M059J (cell line): ENCODE measurements at regions not wholly inside any gene's neighbourhood (a gene's known extent, or its start where the extent isn't known, plus 50 kb on each side); places are given as distances from the start of the nearest gene placed in this dataset.
A peak's percentile ranks its signal among the peaks of the same experiment; 100 is the strongest.

Experiments used
- DNase-seq: peaks from one replicate; pipeline ENCODE4 v3.0.0-alpha.2; 2012; ENCODE audit warnings: low read depth

DNA sequence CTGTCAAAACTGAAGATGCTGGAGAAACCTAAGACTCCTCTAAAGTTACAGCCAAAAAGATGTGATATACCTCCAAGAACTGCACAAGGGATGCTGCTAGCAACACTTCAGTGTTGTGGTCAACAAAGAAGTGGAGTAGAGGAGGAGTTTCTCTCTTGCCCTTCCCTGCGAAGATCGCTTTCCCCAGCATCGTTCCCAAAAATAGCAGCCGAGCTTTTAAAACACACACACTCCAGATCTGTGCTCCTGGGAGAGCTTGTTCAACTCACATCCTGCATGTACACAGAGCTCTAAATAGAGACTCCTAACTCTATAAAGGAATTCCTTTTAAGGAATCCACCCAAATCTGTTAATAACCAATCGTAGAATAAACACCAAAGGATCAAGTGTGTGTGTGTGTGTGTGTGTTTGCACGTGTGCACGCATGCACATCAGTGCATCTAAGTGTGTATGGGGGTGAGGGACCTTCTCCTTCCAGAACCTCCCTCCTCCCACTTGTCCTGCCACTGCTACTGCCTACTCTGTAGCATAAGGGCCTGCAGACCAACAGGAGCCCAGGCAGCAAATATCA lies 58.5 kb downstream of the PSMG1 start:
- no peak for DNase-seq

DNA sequence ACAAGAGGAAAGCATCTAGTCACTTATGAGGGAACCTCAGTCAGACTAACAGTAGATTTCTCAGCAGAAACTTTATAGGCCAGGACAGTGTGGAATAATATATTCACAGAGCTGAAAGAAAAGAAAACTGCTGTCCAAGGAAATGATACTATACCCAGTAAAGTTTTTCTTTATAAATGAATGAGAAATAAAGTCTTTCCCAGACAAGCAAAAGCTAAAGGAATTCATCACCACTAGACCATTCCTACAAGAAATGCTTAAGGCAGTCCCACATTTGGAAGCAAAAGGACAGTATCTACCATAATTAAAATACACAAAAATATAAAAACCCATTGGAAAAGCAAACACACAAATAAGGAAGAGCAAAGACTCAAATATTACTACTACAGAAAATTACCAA lies 59.9 kb downstream of the PSMG1 start:
- DNase-seq, result no peak

DNA sequence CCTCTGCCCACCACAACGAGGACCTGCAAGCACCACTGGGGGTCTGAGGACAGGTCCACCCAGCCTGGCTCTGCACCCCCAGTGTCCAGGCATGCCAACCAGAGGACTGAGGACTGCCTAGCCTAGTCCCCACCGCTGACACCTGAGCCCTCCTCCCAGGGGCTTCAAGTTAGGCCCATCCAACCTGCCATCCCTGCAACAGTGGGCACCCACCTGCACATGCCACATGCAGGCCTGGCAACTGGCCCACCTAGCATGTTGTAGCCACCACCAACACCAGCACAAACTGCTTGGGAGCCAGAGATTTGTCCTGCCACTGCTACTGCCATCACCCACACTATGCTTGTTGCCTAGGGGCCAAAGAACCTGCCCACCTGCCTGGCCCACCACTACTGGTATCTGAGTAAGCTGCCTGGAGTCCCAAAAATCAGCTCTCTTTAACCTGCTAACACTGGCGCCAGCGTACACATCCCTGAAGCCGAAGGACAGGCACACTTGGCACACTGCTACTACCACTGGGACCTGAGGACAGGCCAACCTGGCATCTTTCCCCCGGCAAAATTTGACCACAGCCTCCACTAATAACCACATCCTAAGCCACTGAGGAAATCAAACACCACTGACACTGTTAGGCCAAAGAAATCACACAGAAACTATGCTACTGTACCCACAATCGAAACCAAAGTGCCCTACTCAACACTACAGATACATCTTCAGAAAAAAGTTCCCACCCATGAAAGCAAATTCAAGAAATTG lies 61.5 kb downstream of the PSMG1 start:
- DNase-seq, result peak; percentile 93

DNA sequence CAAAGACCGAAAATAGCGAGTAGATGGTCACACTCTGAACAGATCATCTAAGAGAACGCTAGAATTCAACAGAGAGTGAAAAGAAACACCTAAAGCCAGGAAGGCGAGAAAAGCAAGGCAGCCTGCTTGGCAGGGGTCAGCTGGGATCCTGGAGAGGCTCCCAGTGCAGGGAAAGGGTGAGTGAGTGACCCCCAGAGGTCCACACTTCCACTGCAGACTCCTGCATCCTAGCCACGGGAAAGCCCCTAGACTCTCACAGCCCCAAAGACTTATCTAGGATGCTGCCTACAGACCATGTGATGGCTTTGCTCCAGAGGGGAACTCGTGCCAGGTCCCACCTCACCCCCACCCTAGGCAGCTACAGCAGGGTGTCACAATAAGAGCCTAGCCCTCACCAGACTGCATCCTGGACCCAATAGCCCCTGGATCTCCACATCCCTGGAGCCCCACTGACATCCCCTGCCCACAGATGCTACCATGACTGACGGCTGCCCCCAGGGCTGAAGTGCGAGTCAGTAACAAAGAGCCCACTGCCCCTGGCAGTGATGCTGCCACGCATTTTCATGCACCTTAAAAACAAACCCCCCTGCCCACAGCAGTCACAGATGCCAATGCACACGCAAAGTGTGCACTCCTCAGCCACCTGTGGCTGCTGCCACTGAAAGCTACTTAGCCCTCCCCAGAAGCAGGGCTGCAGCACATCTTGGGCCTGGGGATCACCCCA lies 62.2 kb downstream of the PSMG1 start:
- no peak for DNase-seq

DNA sequence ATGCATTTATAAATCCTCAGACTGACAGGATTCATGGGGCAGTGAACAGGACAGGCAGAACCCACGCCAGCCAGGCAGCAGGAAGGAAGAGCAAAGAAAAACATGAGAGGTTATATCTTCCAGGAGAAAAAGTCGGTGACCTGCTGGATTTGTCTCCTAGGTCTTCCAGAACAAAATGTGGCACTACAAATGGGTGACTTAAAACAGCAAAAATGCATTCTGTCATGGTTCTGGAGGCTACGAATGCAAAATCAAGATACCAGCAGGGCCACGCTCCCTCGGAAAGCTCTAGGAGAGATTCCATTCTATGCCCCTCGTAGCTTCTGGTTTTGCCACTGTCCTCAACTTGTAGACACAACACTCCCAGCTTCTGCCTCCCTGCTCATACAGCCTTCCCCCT lies 63.4 kb downstream of the PSMG1 start:
- DNase-seq, result no peak

DNA sequence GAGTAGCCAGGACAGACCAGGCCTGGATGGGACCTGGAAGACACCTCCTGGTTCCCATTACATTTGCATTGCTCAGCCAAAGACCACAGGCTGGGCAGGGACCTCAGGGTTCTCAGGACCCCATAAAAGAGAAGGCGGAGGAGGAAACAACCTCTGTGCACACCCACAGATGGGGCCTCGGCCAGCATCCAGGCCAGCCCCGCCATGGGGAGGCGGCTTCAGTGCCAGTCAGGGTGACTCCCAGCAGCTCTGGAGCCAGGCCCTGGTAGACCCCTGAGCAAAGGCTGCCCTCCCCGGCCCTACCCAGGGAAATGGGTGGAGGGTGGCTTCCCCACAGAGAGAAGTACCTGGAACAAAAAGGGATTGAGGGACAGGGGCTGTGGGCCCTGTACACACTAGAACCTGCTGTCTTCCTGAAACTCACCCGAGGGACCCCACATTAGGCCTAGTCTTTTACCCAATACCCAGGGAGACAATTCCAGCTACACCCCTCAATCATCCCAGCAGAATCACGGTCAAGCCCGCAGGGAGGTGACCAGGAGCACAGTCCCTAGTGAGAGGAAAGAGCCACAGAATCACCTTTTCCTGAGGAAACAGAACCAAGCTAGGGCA lies 64.5 kb downstream of the PSMG1 start:
- no peak for DNase-seq

DNA sequence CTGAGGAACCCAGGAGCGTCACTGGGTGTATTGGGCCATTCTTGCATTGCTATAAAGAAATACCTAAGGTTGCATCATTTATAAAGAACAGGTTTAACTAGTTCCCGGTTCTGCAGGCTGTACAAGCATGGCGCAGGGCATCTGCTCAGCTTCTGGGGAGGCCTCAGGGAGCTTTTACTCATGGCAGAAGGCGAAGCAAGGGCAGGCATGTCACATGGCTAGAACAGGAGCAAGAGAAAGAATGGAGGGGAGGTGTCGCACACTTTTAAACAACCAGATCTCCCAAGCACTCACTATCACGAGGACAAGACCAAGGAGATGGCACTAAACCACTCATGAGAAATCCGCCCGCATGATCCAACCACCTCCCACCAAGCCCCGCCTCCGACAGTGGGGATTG lies 65.2 kb downstream of the PSMG1 start:
- no peak for DNase-seq

DNA sequence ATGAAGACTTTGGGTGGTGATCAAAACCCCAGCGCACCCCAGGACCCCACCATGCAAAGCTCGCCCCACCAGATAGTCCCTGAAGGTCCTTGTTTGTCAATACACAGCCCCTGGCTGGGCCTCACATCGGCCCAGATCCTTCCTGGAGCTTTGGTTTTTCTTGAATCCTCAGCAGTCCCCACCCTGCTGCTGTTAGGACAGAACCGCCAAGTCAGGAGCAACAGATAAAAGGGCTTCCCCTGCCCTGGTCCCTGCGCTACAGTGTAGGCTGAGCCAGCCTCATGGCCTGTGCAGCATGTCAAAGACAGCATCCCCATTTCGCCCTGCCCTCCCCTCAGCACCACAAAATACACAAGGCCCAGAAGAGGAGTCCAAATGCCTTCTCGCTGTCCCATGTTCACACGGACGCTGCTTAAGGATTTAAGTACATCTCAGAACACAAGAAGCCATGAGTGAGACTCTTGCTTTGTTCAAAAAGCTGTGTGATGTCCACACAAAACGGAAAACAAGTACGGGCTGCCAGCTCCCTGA lies 65.7 kb downstream of the PSMG1 start:
- no peak for DNase-seq

DNA sequence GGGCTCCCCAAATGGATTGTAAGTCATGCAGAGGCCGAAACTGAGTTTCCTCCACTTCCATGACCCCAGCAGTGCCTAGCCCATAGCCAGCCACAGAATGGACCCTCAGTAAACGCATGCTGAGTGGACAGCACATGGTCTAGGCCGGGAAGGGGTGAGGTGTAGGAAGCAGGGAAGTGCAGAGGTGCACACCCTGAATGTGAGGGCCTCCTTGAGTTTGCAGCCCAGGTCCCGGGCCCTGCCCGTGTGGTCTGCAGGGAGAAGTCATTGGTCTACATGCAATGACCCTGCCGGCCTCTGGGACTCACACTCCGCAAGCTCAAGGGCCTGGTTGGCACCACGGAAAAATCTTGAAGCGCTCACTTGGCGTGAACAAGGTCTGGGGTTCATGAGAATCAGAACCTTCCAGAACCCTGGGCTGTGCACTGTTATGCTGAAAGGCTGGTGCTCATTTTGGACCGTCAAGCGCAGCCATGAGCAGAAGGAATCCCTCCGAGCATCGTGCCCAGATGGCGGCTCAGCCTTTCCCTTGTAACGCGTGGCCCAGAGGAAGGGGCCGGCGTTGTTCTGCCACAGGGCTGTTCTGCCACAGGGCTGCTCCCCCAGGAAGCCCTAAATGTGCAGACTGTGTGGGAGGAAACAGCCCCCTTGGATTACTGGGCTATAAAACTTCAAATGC lies 66.4 kb downstream of the PSMG1 start:
- no peak for DNase-seq

DNA sequence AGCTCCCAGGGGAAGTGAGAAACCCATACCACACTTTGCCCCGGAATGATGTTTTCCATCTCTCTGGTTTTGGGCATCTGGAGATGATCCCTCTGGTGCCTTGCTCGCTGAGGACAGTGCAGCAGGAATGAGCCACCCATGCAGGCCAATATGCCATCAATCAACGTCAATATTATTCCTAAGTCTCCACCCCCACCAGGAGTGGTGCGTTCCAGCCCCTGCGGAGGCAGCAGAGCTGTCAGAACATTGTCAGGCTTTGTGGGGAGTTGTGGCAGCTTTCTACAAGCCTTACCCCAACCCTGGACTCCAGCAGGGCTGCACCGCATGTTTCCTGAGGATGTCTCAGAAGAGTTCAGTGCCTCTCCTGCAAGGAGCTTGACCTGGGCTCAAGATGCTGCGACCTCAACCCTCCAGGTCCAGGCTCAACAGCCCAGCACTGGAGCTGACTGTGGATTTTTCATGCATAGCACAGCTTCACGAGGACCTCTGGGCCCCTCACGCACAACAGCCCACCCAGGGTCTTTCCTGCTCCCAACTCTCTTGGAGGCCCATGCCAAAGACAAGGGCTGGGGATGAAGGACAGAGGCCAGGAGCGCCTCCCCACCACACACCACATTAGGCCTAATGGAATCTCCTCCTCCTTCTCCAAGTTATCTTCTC lies 67.5 kb downstream of the PSMG1 start:
- DNase-seq, result peak; percentile 50

DNA sequence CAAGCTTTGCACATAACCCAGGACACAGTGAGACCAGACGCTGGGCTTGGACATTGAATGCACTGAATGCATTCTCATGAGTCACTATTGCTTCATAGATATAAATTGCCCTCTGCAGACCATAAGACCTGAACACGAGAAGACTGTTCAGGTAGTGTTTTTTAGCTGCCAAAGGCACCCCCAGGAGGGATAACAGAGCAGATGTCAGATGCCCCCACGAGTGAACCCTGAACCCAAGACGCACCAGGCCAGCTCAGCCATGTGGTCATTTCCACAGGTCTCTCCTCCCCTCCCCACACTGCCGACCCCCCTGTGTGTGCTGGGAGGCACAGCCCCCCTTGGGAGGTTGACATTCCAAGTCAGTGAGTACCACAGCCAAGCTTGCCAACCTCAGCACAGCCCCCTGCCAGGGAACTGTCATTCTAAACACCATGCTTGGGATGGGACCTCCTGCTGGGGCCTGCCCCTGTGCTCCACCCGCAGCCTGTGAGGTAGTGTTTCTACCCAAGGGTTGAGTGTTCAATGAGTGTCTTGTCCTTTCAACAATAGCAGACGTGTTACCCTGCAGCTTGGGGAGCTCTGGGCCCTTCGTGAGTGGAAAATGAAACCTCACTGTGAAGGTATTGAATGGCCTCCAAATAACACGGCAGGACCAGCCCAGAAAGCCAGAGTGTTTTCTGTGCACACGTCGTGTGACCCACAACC lies 68.2 kb downstream of the PSMG1 start:
- DNase-seq, result peak; percentile 82

DNA sequence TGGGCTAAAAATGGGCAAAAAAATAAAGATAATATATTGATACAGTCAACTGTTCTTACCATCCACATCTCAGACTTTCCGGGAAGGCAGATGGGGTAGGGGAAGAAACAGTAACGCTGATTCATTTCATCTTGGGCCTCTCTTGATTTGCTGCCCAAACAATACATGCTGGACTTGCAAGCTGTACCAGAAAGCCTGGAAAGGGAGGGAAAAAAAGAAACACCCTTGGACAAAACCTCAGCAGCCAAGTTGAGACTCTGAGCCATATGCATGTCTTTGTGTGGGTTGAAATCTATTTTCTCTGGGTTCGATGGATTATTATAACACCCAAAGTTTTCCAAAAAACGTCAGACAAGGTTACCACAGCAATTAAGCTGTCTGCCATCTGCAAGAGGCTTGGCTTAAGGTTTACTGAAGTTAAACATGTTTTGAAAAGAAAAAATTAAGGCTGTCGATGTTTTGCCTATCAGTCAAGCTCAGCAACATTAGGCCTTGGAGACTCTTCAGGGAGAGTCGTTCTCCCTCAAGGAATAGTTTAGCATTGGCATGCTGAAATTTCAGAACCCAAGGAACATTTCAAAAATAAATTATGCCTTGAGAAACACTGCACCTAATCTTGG lies 71.2 kb downstream of the PSMG1 start:
- no peak for DNase-seq

DNA sequence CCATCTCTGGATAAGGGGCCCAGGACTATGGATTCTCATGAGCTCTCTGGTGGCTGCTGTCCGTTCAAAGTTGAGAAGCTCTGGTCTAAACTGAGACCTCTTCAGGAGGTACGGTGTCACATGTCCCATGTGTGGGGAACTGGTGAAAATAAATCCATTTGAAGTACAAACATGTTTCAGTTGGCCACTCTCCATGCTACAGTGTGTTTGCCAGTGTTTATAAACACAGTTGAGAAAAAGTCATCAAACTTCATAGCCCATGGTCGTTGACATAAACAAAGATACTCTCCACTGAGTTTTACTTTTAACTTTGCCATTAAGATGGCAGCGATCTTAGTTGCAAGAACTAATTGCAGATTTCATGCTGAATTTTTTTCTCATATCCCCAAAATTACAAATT lies 72.8 kb downstream of the PSMG1 start:
- DNase-seq, result no peak

DNA sequence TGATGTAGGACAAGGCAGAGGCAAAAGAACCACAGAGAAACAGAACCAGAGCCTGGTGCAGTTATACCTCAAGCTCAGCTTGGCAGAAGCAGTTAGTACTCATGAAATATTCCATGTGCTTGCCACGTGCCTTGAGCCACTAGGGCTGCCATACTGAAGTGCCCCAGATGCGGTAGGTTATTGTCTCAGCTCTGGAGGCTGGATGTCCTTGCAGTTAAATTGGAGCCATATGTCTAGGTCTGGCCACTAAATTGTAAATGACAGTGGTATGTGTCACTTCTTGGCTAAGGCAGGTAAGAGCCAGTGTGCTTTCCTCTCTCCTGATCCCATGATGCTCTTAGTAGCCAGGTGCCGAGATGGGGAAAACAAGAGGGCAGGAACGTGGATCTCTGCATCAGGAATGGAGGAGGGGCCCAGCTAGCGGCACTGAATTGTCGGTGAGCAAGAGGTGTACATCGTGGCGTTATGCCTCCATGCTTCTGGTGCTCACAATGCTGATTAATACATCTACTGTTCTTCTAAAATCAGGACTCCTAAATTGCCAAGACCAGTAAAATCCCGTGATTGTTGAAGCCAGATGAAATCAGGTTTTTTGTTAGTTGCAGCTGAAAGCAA lies 73.5 kb downstream of the PSMG1 start:
- no peak for DNase-seq

DNA sequence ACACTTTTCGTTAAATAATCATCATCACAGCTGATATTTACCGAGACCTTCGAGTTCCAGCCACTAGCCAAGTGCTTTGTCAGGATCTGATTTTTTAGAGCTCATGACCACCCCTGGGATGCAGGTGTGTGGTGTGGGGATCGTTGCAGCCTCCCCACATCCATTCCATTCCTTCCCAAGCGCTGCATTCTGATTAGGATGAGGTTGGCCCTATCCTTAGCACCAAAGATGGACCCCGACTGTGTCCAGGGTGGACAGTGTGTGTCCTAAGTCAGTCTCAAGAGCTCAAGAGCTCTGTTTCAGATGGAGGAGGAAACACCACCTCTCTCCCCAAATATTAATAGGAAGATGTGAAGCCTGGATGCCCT lies 74.1 kb downstream of the PSMG1 start:
- DNase-seq, result no peak

DNA sequence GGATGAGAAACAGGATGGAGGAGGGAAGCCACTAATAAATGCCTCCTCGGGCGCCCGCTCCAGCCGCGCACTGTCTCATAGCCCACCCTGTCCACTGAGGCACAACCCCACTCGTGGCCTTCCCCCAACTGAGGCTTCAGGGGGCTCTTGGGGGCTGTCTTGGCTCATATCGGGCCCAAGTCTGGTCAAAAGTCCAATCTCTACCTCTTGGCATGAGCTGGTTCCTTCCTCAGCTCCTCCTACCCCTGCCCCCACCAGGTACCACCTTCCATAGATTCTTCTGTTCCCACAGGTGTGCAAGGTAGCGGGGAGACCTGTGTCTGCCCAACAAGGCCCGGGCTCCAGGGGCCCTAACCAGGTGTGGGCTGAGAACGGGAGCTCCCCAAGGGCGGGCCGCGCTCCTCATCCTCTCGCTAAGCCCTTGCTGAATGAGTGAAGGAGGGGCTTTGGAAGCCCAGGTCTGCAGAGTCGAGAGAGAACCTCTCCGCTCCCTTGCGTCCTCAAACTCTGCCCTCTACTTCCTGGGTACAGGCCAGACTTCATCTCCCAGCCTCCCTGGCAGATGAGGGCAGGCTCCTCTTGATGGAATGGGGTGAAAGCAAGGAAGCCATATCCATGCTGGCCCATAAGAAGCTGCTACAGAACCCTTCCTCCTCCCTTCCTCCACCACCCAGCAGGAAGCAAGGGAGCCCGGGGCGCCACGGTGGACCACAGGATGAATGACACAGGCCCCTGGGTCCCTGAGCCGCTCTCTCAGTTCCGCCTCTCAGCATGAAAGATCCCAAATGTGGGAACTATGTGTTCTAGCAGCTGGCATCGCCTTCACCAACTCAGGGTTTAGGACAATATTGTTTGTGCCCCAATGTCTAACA lies 74.7 kb downstream of the PSMG1 start:
- no peak for DNase-seq

DNA sequence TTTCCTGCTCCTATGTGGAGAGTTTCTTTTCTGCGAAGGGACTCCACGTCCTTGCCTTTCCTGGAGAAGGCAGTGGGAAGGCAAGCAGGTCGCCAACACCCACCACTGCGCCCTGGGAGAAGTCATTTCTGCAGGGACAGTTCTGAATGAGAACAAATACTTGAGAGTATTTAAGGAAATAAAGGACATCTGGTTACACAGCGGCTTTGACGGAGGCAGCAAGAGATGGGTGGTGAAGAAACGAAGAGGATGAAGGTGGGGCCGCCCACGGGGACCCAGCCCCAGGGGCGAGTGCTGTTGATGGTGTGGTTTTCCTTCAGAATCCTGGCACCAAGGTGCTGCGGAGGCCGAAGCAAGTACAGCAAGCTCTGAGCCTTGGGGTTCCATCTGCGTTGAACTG lies 75.5 kb downstream of the PSMG1 start:
- no peak for DNase-seq

DNA sequence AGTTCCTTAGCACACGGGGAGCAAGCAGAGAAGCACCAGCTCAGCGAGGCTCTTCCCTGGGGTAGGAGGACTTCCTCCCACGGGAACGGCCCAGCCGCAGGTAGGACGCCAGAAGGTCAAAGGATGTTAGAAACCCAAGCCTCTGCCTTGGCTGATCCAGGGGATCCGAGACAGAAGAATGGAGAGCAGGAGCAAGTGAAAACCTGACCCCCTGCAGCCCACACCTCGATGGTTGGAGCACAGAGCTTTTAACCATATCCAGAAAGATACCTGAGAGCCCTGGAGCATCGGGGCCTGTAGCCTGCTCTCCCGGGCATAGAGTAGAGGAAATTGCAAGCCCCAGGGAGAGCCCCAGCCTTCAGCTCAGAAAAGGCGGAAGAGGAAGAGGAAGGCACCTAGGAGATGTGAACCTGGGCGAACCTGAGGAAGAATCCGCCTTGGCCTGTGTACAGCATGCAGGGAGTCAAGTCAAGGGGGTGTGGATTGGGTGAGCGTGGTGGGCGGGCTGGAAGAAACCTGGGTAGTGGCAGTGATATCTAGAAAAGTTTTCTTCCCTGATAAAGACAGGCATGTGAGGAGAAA lies 76.3 kb downstream of the PSMG1 start:
- no peak for DNase-seq

DNA sequence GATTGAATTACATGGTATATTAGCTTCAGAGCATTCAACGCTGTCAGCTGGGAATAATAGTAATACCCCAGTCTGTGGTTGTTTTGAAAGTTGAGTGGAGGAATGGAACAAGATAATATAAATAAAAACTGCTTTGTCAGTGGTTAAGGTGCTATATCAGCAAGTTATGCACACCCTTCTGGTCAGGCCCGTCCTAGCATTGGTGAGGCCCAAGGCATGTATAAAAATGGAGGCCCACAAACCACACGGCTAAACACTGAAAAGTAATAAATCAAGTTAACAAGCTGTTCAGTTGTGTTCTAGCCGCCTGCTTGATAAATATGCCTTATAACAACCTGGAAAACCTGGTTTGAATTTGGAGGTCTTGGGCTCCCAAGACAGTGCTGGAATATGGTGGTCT lies 77.4 kb downstream of the PSMG1 start:
- no peak for DNase-seq
